Omental fat pad (tissue), 3 donors: ENCODE measurements at regions not wholly inside any gene's neighbourhood (a gene's known extent, or its start where the extent isn't known, plus 50 kb on each side); places are given as distances from the start of the nearest gene placed in this dataset.

Source experiments
- ATAC-seq: fragments of 150-250 bp; one replicate; pipeline ENCODE4 v1.9.1; 2016; ENCODE audit warnings: mild to moderate bottlenecking, moderate library complexity; ENCODE audit not compliant: low FRiP score
- DNase-seq: peaks from one replicate; pipeline ENCODE4 v3.0.0-alpha.2; 2019; ENCODE audit warnings: low spot score
- TF ChIP-seq, protein P1 (sequence below), 3 donors: fragments of 450-650 bp; IDR thresholded peaks; one replicate each; pipeline ENCODE4 v1.5.1; 2016 to 2017; ENCODE audit warnings: antibody characterized with exemption in 3 of 3, mild to moderate bottlenecking in 3 of 3, moderate library complexity in 2 of 3

DNA sequence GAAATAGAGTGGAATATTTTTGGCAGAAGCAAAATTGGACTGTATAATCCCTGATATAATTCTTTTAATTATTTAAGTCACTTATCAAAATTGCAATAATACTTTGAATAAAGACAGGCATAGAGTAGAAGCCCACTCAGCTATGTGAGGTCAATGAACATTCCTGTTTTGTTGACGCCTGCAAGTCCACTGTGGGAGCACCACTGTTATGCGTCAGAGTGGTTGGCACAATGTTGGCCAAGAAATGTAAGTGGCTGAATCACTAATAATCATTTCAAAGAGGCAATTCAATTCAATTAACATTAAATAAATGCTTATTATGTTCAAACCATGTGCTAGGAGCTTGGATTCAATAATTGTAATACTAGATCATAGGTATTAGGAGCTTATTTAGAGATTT lies 221.0 kb downstream of the SPCS3 start:
- ATAC-seq, result no peak
- DNase-seq, result no peak
- TF ChIP-seq, protein P1, sequence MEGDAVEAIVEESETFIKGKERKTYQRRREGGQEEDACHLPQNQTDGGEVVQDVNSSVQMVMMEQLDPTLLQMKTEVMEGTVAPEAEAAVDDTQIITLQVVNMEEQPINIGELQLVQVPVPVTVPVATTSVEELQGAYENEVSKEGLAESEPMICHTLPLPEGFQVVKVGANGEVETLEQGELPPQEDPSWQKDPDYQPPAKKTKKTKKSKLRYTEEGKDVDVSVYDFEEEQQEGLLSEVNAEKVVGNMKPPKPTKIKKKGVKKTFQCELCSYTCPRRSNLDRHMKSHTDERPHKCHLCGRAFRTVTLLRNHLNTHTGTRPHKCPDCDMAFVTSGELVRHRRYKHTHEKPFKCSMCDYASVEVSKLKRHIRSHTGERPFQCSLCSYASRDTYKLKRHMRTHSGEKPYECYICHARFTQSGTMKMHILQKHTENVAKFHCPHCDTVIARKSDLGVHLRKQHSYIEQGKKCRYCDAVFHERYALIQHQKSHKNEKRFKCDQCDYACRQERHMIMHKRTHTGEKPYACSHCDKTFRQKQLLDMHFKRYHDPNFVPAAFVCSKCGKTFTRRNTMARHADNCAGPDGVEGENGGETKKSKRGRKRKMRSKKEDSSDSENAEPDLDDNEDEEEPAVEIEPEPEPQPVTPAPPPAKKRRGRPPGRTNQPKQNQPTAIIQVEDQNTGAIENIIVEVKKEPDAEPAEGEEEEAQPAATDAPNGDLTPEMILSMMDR (IDR thresholded peaks at IDR 0.05), result no peak

- ATAC-seq (no peak), DNase-seq (no peak)
- TF ChIP-seq, protein P1 (IDR thresholded peaks at IDR 0.05), result no peak
Measured at GRCh38 chr4:176545872-176546271, 226.1 kb downstream of the SPCS3 start.

DNA sequence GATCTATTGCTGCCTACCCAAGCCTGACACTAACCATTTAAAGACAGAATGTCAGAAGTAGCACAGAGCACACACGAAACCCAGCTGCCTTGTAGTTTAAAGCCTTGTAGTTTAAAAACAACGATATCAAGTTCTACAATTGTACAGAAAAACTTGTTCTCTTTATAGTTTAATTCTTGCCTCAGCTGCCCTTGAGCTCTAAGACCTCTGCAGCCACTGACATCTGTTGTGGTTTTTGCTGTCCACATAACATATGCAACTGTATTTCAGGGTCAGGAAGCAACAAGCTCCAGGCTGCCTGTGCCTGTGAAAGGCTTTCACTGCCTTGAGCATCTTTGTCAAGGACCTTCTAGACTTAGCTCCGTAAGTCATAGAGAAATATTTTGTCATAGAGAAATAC lies 227.2 kb downstream of the SPCS3 start:
- no peak for DNase-seq
- no peak for ATAC-seq
- TF ChIP-seq, protein P1 (IDR thresholded peaks at IDR 0.05), result no peak

DNA sequence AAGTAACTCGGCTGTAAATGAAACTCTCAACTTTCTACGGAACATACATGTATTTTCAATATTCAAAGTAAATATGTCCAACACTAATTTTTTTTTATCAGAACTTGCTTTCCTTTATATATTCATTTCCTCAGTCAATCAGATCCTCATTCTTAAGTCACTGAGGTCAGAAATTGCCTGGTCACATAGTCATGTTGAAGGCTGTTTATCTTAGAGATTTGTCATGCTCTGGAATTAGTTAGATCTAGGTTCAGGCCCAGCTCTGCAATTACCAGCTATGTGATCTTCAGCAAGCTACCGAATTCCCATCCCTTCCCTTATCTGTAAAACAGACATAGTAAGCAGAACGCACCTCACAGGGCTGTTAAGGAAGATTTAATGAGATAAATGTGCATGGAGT lies 228.8 kb downstream of the SPCS3 start:
- DNase-seq (no peak), ATAC-seq (no peak)
- TF ChIP-seq, protein P1 (IDR thresholded peaks at IDR 0.05), result no peak

GRCh38 chr4:176549161-176549865 lies 229.5 kb downstream of the SPCS3 start:
- ATAC-seq, result no peak
- TF ChIP-seq, protein P1 (IDR thresholded peaks at IDR 0.05), result no peak
- DNase-seq, result no peak

DNA sequence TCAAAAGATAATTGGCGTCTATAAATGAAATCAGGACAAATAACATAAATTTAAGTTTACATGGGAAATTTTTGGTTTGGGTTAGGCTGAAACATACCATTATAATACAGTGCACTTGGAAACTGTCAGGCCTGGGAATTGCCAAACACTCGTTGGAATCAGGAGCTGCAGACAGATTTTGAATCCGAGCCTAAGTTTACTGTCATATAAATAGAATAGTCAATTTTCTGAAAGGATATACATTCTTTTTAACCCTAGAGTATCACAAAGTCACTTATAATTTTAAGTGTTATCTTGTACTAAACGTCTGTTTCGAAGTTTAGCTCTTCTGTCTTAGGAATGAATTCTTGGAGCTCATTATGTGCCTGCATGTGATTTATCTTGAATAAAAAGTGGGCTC lies 234.1 kb downstream of the VEGFC start:
- TF ChIP-seq, protein P1 (IDR thresholded peaks at IDR 0.05), result no peak
- DNase-seq (no peak), ATAC-seq (no peak)

DNA sequence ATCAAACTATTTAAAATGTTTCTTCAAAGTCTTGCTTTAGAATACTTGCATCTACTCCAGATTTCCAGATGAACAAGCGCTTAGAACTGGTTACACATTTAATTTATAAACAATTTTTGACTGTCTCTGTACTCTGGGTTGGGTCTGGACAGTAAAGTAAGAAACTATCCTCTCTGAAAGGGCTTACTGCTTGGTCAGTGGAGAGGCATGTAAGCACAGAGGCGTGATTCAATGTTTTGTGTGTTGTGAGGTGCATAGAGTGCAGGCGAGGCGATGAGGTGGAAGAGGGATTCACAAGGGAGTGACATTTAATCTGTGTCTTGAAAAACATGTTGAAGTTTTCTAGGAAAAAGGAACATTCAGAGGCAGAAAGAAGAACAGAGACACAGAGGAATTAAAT lies 231.4 kb downstream of the VEGFC start:
- no peak for DNase-seq
- TF ChIP-seq, protein P1 (IDR thresholded peaks at IDR 0.05), result no peak
- no peak for ATAC-seq
